HG03060 (cell line): ENCODE measurements at regions not wholly inside any gene's neighbourhood (a gene's known extent, or its start where the extent isn't known, plus 50 kb on each side); places are given as distances from the start of the nearest gene placed in this dataset.
"Not testable (repeated sequence)": the region's sequence is repeated elsewhere in the genome, so short reads cannot be mapped to it uniquely, and the experiment has no call there.

Experiments used
- ATAC-seq: cut with Tn5 transposase; IDR thresholded peaks from one replicate; pipeline ENCODE4 v1.9.1; 2021; ENCODE audit warnings: low read depth, moderate number of reproducible peaks; ENCODE audit not compliant: unreplicated experiment

DNA sequence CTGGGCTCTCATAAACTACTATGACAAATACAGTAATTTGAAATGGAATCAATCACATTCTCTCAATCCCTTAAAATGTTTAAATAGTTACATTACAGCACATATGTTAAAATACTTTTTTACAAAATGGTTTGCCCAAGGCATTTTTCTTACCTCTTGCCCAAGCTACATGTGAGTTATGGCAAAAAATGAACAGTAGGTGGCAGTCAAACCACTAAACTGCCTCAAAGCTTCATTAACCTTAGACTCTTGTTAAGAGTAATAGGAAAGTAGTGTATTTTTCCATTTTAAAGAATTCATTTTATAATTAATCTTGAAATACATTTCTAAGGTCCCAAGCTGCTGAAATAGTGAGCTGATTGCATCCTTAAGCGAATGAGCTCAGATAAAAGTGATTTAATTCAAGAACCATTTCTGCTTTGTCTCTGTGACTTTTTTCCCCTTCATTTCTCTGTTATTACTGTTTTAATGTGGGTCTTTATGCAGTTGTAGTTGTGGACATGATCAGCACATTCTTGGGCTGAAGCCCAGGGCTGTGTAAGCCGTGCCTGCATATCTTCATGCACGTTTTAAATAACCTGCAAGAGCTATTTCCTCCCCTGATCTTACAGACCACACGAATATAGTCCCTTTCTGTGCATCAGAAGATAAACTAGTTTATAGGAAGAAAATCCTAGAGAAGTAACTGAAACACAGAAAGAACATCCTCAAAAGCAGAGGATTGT lies 311.8 kb downstream of the LNPK start:
- no peak for ATAC-seq

DNA sequence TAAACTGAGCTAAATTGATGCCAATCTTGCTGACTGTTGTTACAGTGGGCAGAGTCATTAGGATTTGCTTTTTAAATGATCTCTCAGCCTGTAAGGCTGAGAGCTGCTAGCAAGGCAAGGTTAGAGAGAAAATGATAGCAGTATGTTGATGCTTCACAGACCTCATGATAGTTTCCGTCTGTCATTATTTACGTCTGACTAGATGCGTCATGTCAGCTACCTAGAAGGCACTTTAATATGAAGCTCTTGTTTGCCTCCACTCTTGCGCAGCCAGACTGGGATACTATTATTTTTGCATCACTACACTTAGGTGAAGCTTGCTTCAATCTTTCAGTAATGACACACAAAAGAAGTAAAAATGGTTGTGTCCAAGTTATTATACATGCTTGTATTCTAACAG lies 313.8 kb downstream of the LNPK start:
- no peak for ATAC-seq

DNA sequence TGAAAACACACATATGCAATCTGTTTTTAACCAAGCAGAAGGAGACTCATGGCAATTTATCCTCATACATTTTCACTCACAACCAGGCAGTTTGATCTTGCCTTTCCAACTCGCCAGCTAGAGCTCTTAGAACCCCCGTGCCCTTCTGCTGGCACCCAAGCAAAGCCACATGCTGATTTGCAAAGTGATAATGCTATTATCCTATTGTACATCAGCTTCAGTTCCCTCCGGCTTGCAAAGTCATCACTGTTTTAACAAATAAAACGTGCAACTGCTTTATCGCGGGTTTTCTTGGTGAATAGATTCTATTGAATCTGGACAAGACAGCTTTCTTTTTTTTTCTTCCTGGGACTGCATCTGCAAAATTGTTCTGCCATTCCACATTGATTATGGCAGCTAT lies 314.6 kb downstream of the LNPK start:
- no peak for ATAC-seq

DNA sequence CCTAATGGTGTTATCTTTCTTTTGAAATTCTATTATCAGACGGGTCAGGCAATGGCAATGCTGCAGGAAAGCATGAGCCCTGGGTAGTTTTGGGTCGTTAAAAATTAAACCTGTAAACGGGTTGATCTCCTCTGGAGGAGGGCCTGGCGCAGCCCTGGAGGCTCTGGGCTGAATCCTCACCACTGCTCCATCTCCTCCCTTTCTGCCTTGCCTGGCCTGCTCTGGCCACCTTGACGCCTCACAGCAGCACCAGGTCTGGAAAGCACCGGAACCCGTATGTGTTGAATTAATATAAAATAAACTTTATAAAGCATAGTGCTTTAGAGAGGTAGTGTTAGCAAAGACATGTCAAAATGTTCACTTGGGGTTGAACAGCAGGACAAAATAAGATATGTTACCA lies 316.1 kb downstream of the LNPK start:
- no peak for ATAC-seq

DNA sequence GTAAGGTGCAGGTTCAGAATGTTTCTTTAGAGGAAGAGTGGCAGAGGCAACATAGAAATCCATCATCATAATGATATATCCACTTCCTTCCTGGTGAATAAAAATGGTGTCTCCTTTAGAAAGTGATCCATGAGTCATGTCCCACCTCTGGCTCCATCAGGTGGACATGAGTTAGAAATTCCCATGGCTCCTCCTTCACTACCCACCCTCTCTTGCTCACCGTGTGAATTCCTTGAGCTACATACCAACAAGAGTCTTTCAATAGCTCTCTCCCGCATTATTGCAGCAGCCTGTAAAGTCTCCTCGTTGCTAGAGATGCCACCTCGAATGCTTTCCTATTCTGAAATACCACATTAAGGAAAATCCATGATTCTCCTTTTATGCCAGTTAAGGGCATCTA lies 317.6 kb downstream of the LNPK start:
- ATAC-seq, result no peak

DNA sequence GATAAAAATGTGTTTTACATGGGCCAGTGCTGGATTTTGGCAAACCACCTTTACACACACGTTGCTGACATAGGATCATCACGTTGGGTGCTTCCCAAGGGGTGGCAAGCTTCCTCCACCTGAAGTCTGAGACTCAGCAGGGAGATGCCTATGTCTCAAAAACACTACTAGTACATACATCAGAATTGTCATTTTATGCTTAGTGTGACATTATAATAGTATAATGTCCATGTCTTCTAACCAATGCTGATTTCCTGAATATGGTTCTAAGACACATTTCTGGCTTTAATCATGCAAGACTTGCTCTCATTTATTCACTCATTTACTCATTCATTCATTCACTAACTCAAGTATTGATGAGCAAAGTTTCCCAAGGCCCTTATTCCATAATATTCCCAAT lies 322.3 kb downstream of the LNPK start:
- ATAC-seq, result no peak

DNA sequence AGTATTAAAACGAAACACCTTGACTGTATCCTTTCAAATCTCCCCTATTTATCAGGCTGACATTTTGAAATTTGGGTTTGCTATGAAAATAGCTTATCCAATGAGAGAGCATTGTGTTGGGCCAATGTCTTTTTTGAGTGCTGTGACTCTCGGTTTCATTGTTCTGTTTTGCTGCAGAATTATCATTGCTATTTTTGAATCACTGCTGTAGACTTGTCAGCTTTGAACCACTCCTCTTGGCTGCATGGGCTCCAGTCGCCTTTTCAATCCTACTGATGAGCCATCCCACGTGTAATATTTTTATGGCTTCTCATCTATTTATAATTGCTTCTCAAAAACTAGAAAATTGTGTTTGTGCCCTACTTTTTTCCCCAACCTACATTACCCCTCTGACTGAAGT lies 322.8 kb downstream of the LNPK start:
- ATAC-seq, result no peak

DNA sequence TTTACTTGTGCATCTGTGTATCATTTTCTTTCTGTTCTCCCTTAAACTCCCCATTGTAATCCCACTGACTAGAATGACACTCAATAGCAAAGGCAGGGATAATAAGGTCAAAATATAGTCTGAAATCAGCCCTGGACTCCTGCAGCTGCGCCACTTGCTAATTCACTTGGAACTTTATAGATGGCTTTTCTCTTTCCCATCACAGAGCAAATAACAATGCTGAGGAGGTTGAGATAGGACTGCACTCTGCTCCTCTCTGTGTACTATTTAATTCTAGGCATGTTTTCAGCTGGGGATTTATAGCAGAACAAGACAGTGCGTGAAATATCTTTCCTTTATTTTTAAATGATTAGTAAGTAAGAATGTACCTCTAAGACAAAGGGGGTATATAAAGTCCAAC lies 324.2 kb downstream of the LNPK start:
- ATAC-seq, result no peak

DNA sequence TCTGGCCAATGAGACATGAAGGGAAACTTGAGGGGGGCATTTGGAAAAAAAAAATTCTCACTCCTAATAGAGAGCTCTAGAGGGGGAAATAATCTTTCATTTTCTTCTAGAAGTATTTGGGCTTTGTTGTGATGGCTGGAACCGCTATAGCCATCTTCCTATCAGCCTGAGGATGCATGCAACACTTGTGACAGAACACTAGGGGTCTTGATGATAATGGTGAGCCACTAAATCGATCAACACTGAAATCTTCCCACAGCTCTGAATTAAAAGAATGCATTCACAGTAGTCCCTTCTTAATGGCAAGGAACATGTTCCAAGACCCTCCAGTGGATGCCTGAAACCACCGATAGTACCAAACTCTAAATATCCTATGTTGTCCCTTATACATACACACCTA lies 325.3 kb downstream of the LNPK start:
- no peak for ATAC-seq

DNA sequence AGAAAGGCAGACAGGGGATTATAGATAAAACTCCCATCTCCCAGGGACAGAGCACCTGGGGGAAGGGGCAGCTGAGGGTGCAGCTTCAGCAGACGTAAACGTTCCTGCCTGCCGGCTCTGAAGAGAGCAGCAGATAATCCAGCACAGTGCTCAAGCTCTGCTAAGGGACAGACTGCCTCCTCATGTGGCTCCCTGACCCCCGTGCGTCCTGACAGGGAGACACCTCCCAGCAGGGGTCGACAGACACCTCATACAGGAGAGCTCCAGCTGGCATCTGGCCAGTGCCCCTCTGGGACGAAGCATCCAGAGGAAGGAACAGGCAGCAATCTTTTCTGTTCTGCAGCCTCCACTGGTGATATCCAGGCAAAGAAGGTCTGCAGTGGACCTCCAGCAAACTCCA lies 333.3 kb downstream of the LNPK start:
- not testable (repeated sequence) for ATAC-seq

DNA sequence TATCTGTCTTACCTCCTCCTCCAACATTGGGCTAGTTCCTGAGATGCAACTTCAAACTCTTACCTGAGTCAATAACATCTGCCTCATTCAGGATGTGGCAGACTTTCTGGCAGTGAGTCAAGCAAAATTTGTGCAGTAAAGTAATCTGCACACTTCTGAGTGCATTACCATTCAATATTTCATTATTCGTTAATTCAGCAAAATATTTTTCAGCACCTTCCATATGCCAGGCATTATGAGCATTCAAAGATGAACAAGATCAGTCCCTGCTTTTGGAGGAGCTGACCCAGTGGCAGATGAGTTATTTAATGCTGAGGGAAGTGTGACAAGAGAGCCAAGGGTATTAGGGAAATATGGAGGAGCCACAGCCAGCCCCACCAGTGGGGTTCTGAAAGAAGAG lies 339.7 kb downstream of the LNPK start:
- ATAC-seq, result no peak

DNA sequence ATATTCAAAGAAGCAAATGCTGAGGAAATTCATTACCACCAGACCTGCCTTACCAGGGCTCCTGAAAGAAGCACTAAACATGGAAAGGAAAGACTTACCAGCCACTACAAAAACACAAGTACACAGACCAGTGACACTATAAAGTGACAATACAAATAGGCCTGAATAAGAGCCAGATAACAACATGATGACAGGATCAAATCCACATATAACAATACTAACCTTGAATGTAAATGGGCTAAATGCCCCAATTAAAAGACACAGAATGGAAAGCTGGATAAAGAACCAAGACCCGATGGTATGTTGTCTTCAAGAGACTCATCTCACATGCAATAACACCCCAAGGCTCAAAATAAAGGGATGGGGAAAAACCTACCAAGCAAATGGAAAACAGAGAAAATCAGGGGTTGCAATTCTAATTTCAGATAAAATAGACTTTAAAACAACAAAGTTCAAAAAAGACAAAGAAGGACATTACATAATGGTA lies 353.4 kb downstream of the LNPK start:
- ATAC-seq, result no peak

DNA sequence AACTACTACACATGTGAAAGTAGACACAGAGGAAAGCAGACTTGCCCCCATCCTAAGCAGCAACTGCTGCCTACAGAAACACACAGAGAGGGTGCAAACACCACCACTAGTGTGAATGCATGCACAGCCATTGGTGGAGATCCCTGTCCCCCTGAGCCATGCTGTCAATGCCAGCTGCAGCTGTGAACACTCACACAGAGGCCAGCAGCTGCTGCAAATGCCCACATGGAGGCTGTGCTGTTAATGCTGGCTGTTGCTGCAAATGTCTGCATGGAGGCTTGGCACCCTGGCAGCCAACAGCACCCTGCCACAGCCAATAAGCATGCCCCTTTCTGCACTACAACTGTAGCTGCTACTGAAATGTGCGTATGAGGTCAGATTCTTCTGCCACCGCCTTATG lies 355.0 kb downstream of the LNPK start:
- no peak for ATAC-seq

DNA sequence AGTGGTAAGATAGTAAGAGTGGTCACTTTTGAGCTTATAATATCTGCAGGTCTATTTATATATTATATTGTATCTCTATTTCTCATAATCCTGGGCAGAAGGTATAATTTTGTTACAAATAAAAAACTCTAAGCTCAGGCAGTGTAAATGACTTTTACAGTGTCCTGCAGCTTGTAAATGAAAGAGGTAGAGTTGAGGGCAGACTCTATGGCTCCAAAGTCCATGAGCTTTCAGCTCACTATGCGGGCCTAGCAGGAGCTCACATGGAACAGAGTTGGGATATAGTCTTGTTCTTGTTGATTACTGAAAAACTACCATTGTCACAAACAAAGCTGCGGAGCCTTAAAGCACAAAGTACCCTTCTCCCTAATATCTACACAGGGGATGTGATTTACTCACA lies 361.4 kb downstream of the LNPK start:
- no peak for ATAC-seq

DNA sequence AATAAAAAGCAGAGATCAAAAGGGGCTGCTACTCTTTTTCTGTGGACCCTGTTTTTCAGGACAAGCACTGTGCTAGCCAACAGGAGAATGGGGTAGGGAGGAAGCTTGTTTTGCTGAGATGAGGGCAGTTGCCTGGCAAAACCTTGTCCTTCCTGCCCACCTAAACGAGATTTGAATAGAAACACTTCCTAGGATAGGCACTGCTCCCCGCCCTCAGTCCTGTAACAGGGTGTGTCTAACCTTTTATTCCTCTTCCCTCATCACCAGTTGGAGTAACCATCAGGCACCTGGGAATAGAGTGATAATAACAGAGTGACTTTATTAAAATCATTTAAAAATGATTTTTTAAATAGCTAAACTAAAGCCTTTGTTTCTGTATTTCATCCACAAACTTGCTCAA lies 368.8 kb downstream of the LNPK start:
- ATAC-seq, result no peak

DNA sequence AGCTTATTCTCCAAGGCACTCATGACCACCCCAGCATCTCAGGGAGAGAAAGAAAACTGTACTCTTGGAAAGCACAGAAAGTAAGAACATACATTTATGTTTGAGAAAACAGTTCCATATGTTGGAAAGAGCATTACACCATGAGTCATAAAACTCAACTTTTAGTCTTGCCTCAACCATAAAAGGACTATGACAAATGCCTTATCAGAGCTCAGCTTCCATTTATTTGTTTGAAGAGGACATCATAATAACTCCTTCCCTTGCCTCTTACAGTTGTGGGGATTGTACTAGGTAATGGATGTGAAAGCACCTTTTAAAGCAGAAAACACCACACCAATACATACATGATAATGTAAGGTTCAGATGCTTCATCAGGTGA lies 370.8 kb downstream of the LNPK start:
- ATAC-seq, result no peak

DNA sequence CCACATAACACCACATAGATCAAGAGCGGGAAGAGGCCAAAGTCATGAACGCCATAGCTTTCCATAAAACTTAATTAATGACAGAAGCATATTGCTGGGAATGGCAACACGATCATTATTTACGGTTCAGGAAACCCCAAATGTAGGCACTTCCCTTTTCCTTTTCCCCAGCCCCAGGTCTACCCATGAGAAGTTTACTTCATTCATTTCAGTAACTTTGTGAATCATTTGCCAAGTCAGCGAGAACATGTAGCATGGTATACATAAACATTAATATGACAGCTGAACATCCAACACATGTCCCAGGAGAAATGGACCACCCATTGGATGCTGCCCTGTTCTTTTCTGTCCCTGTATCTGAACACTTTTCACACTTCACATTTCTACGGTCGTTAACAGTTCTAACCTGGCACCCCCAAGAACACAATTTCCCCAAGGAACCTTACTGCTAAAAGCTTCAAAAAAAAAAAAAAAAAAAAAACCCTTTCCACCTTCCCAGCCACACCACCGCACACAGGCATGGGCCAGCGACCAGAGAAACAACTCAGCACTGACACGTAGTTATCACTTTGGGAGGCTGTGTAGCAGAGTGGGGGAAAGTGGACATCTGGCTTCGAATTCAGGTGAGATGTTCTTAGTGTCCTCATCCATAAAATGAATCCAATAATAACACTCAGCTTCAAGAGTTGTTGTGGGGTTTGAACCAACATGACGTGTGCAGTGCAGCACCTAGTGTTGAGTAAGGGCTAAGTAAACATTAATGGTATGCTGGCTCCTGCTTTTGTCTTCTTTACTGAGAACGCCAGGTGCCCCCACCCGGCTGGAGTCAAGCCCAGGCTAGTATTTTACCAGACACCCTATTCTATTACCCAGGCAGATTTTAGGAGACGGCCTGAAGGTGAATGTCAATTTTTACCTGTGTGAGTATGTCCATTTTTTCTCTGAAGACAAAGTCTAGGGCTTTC lies 371.5 kb downstream of the LNPK start:
- no peak for ATAC-seq

DNA sequence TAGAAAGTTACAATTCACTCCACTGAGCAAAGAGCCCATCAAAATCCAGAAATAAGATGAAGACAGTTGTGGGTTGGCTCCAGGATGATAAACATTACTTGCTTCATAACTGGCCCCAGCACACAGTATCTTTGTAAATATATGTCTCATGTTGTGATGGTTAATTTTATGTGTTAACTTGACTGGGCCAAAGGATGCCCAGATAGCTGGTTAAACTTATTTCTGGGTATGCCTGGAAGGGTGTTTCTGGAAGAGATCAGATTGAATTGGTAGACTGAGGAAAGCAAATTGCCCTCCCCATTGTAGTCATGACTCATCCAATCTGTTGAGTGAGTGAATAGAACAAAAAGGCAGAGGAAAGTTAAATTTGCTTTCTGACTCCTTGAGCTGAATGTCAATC lies 373.8 kb downstream of the LNPK start:
- ATAC-seq, result no peak

DNA sequence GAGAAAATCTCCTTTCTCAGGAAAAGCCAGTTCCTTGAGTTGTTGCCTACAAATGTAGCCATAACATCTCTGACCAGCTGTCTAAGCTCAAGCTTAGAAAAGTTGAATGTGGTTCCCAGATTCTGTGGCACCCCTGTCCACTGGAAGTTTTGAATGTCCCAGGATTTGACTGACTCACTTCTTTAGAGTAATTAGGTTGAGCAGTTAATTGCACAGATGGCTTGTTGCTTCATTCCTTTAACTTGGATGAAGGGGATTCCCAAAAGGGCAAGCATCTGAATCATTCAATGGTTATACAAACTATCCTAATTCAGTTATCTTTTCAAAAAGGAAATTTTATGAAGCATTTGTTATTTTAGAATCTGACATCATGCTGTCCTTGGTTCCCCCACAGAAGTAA lies 374.7 kb downstream of the LNPK start:
- ATAC-seq, result no peak

DNA sequence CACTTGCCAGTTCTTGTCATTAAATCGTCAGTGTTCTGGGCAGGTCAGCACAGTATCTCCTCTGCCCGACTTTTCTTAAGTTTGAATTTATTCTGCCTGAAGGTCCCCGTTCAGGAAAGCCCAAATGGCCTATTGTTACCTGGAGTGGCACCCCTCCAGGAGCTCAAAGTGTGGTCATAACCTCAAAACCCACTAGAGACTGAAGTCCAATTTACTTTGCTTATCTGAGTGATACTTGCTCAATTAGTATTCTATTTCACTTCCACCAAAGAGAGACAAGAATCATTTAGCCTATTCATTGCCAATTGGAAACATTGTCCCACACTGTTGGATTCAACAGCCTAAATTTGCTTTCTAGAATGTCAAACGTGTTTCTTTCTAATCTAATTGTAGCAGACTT lies 375.3 kb downstream of the LNPK start:
- no peak for ATAC-seq

DNA sequence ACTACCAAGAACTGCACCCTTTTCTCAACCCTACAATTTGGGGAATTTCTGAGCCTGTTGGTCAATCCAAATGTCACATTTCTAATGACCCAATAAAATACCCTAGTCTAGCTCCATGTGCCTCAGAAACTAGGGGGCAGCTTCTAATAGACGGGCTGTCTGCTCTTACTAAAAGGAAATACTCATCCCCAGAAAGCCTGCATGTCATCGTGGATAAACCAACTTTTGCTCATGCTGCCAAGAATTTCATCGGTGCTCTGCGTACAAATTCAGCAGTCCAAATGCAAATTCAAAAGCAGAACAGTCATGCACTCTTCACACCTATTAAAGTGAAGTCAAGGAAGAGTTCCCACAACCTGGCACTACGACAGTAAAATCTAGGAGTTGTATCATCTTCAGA lies 377.3 kb downstream of the LNPK start:
- no peak for ATAC-seq

DNA sequence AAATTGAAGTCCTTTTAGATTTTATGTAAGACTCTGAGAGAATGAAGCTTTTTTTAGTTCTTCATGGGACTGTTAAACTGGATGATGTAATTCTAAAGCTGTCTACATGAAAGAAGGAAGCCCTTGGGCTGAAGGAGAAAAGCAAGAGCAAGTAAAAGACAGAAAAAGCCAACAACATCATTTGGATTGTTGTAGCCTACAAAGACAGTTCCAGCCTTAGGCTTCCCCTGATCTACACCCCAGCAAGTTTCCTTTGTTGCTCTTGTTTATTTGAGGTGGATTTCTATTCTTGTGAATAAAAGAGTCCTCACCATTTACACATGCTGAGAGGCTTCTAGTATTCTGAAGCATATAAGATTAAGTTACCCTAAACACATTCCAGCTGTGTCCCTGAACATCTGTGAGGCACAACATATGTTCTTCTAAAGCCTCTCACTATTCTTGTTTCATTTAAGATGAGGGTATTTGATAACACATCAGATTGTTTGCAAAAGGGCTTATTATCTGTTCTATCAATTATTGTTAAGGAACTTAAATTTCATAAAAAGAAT lies 377.8 kb downstream of the LNPK start:
- ATAC-seq, result no peak
